ENCODE measurements at regions not wholly inside any gene's neighbourhood (a gene's known extent, or its start where the extent isn't known, plus 50 kb on each side); places are given as distances from the start of the nearest gene placed in this dataset.

DNA sequence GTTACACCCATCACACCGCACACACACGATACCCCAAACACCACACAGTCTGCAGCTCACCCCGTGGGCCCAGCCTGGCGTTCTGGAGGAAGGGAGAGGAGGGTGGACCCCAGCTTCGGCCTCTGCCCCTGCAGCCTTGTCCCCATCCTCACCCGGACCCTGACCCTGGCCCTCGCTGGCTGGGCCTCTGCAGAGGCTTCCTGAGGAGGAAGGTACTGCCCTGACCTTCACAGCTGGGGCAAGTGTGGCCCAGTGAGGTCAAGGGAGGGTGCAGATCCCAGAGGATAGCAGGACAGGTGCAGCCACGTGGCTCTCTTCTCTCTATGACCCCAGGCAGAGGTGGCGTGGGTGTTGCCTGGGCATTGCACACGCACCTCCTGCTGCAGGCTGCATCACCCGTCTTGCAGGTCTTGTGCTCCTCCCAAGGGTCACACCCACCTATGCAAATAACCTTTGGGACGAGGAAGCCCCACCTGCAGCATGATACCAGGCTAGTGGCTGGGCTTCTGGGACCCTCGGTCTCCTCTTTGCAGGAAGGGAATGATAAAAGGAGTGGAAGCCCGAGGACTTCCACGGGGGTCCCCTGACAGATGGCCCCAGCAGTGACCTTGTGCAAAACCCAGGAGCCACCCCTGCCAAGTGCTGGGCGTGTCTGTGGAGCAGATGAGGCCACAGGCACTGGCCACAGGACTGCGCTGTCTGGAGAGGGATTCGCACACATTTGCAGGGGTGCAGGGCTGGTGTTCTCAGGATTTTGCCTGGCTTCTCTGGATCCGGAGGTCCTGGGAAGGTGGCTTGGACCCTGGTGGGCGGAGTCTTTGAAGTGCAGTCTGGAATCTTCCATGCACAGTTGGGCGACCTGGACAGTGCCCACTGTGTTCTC lies 1241.5 kb downstream of the BRD1 start:
- FAIRE-seq = no peak

- no peak for FAIRE-seq
Measured at GRCh38 chr22:48584170-48584569, 1243.5 kb downstream of the BRD1 start.

DNA sequence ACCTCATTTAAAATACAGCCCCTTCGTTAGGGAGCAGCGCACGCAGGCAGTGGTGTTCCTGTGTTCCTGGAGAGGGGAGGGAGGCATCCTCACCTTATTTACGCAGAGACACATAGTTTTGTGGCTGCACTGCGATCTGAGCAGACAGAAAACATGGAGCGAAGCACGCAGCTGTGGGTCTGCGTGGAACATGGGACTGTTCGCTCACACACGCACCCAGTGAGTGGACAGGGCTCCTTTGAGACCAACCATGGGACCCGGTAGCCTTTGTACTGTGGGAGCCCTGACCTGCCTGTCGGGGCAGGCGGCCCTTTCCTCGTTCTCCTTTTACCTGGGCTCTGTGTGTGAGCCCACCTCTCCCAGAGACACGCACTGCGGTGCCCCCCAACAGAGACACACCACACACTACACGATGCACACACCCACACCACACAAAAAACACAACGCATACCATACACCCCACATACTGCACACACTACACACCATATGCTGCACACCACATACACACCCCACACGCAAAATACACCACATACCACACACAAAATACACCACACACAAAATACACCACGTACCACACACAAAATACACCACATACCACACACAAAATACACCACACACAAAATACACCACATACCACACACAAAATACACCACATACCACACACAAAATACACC lies 1245.7 kb downstream of the BRD1 start:
- FAIRE-seq = no peak

DNA sequence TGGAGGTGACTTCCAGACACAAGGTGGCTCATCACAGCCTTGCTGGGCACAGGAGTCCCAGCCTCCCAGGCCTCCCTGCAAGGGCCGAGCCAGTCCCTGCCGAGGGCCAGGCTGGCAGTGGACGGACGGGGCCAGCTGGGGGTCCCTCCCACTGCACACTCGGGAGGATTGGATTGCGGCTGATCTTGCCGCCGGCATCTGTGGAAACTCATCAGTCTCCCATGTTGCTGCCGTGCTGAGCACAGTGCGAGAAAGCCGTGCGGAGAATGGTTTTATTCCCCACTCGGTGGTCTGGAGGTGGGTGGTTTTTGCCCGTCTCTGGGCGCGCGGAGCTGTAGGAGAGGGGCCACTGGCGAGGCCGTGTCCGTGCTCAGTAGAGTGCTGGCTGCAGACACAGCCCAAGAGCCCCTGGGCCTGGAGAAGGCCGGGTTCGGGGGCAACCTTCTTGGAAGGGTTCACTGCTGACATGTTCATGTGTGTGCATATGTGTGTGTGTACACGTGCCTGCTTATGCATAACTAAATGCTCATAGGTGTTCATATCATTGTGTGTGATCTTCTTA lies 1246.4 kb downstream of the BRD1 start:
- FAIRE-seq = no peak

DNA sequence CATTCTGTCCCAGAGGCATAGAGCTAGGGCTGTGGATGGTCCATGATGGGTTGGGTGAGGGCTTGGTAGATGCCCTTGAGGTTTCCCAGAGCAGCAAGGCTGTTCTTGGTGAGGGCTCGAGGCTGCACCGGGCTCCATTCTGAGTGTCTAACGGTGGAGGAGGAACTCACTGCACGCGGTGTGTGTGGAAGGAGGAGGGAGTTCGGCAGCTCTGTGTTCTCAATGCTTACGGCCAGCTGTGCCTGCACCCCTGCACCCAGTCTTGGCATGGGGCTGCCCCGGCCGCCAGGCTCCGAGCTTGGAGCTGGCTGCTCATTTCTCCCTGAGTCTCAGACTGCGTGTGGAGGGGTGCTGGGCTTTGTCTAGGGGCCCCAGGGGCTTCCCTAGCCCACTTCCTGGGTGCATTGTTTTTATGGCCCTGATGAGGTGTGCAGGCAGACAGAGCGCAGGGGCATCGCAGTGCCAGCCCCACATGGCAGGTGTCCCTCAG lies 1247.1 kb downstream of the BRD1 start:
- FAIRE-seq = no peak

GRCh38 chr22:48579928-48580309 lies 1247.8 kb downstream of the BRD1 start:
- FAIRE-seq = no peak

DNA sequence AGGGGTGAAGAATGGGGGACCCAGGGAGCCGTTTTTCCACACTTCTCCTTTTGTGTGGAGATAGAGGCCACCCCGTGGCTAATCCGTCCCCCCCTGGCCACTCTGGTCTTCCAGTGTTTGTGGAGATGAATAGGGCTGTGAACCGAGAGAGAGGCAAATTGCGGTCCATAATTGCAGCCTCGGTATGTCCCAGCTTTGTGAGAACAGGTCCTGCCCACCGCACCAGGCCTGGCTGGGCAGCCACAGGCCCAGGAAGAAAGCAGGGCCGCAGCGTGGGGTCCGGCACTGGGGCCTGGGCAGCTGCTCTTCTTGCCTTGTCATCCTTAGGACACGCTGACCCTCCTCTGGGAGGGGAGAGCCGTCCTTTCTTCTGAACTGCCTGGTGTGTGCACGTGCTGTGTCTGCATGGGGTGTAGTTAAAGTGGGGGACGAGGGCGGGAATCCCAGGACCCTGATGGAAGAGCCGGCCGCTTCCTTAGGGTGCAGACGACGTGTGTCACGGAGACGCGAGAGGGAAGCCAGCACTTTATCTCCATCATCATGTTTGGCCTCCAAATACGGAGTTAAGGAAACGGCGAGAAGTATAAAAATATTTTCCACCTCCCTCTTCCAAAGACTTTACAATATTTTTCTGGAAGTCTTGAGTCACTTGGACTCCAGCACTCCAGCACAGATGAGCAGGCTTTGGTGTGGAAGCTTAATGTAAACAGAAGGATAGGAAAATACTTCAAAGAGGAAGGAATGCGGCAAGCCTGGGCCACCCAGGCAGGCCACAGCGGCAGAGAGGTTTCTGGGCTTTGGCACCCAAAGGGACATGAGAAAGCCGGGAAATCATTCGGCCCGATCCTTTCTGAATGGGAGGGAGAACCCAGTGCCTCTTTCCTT lies 1248.4 kb downstream of the BRD1 start:
- no peak for FAIRE-seq

- FAIRE-seq = no peak
Measured at GRCh38 chr22:48578138-48579042, 1249.3 kb downstream of the BRD1 start.

DNA sequence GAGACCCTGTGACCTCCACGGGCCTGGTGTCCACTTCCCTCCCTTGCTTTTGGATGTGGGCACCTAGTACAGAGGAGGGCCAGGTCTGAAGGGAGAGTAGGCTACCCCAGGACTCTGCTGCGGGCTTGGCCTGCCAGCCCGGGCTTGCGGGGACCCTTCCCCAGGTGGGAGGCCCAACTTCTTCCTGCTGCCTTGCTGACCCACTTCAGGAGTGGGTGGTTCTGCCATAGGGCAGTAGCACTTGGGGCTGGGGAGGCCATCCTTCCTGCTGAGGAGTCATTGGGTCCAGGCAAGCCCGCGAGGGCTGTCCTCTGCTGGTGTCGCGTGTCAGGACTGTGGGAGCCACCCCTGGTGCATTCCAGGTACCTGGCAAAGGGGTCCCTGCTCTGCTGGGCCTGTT lies 1250.0 kb downstream of the BRD1 start:
- no peak for FAIRE-seq

DNA sequence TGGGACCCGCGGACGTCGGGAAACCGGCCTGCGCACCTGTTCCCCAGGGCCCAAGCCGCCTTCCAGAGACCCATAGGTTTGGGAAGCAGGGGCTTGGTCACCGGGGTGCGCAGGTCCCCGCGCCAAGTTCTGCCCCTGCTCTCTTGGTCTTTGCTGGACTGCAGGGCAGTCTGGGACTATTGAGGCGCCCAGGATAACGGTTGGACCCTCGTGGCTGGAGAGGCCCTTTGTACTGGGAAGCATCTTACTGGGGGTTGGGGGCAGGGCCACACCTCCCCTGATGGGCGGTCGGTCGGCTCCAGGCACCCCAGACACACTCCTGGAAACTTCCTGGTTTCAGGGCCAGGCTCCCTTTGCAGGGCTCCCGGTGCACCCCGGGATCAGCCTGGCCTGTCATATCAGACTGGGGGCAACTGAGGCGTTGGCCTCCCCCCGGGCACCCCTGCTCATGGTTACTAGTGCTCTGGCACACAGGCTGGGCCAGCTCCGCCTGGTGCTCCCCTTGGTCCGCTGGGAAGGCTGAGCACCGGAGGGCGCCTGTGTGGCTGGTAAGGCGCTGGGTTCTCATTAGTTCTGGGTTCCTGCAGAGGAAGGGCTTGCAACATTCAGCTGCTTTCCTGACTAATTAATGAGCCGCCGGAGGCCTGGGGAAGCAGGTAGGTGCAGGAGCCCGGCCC lies 1250.5 kb downstream of the BRD1 start:
- no peak for FAIRE-seq

- FAIRE-seq = no peak
Measured at GRCh38 chr22:48576333-48577013, 1251.2 kb downstream of the BRD1 start.

DNA sequence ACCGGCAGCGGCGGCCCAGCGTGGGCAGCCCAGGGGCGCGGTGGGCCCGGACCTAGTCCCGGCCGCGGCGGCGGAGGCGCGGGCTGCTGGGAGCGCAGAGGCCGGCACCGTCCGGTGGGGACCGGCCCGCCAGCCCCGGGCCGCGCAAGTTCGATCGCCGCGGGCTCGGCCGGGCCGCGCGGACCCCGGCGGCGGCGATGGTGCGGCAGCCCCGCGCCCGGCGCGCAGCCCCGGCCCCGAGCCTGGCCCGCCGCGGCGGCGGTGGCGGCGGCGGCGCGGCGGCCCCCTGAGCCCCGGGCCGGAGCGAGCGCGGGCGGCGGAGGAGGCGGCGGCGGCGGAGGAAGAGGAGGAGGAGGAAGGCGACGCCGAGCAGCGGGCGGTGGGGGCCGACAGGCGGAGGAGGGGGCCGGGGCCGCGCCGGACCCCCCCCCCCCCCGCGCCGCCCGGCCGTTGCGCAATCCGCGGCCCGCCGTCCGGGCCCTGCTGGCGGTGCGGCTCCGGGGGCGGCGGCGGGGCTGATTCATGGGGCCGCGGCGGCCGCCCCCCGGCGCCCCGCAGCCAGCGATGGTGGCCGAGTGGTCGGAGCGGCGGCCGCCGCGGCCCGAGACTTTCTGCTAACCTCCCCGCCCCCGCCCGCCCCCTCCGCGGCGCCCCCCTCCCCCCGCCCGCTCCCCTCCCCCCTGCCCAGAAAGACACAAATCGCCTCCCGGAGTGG lies 1251.9 kb downstream of the BRD1 start:
- no peak for FAIRE-seq

DNA sequence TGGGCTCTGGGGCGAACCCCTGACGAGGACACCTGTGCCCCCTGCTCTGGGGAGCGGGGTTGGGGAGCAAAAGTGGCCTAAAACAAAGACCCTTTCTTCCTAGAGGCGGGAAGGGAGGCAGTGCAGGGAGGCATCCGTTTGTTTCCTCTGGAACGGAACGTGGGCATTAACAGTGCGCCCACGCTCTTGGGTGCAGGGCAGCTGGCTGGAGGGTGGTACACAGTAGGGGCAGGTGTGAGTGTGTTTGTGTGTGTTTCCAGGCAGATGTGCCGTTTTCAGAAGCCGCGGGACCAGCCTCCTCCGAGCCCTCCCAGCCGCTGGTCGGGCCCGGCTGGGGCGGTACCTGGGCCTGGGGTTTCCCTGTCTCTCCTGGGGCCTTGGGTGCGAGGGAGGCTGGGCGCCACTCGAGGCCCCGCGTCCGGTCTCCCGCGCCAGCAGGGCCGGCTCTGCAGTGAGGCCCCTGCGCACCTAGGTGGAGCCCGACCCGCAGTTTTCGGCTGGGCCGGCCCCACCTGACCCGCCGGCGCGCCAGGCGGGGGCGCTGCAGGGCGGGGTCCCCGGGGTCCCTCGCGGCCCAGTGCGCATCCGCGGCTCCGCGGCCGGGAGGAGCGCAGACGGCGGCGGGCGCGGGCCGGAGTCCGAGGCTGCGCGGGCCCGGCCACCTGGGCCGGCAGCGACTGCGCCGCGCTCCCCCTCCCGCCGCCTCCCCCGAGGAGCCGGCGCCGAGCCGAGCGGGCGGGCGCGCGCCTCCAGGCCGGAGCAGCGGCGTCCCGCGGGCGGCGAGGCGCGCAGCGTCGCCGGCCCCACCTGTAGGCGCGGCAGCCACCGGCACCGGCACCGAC lies 1252.7 kb downstream of the BRD1 start:
- no peak for FAIRE-seq

DNA sequence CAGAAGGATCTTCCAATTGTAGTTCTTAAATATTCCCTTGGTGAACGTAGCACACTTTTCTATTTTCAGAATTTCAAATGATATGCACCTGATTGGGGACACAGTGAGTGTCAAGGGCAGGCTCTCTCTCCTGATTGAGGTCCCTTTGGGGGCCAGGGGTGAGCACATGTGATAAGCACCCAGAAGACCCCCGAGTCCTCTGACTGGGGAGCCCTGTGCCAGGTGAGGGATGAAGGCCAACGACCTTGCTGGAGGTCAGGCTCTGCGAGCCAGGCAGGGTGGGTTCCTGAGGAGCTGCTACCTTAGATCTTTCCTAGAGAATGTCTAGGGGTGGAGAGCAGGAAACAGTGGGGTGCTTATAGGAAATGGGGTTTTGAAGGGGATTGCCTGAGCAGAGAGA lies 1253.9 kb downstream of the BRD1 start:
- FAIRE-seq = no peak

DNA sequence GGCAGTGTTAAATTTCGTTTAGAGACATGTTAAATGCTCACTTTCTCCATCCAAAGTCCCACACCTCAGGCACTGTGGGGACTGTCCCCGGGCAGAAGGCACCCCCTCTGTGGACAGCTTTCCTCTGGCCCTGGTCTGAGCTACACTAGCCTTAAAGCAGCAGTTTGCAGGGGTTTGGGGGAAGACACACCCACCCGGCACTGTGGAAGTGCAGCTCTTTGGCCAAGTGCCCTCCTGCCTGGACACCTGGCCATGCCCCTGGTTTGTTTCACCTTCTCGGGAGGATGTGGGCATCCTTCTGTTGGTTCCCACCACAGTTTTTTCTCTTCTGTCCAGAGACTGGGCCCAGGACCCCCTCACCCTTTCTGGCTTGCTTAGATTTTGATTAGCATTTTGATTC lies 1254.7 kb downstream of the BRD1 start:
- FAIRE-seq = no peak

- no peak for FAIRE-seq
Measured at GRCh38 chr22:48570912-48571311, 1256.8 kb downstream of the BRD1 start.

DNA sequence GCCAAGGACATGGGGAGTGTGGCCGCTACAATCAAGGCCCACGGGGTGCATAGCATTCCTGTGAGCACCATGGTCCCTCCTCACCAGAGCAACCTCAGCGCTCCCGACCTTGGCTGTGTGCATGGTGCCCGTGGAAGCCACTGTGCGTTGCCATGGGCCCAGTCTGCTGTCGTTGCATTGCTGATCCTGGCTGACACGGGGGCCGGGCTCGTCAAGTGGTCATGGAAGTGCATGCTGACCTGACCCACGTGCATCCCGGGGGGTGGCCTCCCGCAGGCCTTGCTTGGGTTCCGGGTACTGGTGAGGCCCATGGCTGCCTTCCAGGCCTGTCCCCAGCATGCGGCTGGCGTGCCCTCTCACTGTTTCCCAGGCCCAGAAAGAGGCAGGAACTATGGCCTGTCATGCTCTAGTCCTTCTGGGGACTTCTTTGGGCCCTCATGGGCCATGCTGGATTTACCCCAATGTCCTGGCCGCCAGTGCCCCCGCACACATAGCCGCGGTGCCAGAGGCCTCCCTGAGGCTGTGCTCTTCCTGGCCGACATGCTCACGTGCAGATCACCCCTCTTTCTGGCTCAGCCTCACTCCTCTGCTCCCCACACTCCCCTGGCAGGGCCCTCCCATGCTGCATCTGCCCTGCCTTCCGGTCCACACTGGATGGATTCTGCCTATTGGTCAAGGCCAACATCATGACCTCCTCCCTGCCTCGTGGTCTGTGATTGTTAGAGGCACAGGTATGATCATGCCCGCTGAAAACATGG lies 1258.0 kb downstream of the BRD1 start:
- no peak for FAIRE-seq

GRCh38 chr22:48568736-48569330 lies 1258.8 kb downstream of the BRD1 start:
- no peak for FAIRE-seq
